CMK (cell line): ENCODE measurements at regions not wholly inside any gene's neighbourhood (a gene's known extent, or its start where the extent isn't known, plus 50 kb on each side); places are given as distances from the start of the nearest gene placed in this dataset.

Source experiments
- DNase-seq: peaks from one replicate; pipeline ENCODE4 v3.0.0-alpha.2; 2010; ENCODE audit warnings: low read depth

DNA sequence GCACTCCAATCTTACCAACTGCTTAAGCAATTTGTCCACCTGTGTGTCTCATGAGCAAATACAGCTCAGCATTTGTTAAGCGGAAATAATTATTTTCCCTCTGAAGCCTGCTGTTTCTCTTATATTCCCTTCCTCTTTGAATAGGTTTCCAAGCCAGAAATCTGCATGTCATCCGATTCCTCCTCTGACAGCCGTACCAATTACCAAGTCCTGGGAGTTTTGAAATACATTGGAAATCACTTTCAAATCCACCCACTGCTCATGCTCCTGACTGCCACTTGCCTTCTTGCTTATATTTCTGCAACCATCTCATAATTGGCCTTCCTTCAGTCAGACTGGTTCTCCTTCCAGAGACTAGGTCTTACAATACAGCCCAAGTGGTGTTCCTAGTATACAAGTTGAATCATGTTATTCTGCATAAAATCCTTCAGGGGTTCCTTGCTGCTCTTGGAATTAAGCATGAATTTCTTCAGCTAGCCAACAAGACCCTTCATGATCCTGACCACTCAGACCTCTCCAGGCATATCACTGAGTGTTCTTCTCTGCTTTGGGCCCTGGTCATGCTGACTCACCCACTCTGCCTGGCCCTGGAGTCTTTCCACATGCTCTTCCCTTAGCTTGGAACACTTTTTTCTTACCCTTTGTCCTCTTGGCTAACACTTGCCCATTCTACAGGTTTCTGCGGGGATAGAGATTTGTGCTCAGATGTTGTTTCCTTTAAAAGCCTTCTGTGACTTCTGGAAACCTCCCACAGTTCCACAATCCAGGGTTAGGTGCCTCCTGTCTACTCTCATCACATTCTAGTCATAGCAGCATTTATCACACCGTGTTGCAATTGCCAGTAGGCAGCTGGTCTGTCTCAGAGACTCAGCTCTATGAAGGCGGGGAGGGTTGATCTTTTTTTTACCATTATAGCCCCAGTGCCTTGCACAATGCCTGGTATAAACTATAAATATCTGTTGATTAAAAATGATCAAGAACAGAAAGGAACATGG lies 157.6 kb downstream of the ARL6IP6 start:
- DNase-seq = no peak

DNA sequence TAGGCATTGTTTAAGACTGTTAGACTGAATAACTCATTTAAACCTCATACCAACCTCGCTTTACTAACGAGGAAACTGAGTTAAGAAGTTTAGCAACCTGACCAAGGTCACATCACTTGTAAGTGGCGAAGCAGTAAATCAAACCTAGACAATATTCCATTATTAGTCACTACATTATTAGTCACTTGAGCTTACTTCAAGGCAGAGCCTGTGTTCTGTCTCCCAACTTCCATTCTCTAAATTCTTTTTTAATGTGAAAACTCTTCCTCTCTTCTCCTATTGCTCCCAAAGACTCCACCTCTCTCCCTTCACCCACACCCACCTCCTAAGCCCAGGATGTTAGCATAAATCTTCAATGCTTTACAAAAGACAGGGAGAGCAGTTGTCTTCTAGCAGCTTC lies 156.5 kb downstream of the ARL6IP6 start:
- no peak for DNase-seq

DNA sequence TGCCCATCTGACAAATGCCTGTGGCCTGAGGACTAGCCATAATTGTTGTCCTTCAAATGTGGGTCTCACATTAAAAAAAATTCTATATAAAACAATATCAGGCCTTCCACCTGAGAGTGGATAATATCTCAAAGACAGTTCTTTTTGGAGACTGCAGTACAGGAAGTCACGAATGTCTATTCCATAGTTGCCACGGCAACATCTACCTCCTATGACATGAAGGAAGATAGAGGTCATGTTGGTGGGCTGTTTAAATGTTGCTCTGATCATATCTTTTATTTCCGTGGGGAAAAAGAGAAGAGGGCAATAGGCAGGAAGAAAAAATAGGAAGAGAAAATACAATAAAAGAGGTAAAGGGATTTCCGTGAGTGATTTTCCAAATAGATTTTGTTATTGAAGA lies 151.8 kb downstream of the ARL6IP6 start:
- DNase-seq = no peak

DNA sequence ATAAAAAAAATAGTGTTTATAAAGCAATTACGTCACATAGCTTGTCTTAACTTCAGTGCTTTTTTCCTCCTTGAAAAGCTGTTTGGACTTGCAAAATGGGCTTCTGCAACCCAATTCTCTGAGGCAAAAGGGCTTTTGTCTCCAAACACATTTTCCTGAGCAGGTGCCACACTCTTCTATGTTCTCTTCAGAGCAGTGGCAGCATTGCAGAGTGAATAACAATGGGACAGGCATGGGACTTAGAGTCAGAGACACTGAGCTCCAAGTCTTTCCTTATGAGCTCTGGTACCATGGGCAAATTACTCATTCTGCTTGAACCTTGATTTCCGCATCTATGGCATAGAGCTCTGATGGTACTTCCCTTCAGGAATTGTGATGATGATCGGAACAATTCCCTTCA lies 149.0 kb downstream of the ARL6IP6 start:
- no peak for DNase-seq

DNA sequence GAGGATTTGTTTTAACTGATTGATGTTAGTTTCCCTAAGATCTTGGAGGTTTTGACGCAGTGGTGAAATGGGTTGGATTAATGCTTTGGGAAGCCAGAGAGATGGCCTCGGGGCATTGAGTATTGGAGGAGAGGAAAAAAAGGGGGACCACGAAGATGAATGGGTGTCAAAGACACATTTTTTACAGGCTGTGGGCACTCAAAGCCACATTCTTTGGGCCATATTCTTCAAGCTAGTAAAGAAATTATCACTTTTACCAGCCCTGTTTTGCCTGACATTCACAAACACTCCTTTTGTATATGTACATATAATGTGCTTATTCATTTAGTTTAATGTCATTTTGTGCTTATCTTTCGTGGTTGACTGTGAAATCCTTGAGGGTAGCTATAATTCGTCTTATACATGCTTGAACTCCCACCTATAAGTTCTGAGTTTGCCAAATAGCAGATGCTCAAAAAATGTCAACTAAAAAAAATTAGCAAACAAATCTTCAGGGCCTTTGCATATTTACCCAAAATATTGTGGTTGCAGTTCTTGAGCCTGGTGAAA lies 146.3 kb downstream of the ARL6IP6 start:
- no peak for DNase-seq

DNA sequence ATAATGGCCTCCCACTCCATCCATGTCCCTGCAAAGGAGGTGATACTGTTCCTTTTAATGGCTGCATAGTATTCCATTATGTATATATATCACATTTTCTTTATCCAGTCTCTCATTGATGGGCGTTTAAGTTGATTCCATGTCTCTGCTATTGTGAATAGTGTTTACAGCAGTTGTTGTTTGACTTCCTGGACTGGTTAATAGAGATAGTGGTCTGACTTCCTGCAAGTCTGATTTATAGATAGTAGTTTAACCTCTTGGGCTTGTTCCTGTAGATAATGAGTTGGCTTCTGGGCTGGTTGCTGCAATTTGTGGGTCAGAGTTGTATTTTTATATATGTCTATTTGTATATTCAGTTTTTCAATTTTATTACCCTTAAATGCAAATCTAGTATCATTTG lies 145.4 kb downstream of the ARL6IP6 start:
- DNase-seq = no peak

DNA sequence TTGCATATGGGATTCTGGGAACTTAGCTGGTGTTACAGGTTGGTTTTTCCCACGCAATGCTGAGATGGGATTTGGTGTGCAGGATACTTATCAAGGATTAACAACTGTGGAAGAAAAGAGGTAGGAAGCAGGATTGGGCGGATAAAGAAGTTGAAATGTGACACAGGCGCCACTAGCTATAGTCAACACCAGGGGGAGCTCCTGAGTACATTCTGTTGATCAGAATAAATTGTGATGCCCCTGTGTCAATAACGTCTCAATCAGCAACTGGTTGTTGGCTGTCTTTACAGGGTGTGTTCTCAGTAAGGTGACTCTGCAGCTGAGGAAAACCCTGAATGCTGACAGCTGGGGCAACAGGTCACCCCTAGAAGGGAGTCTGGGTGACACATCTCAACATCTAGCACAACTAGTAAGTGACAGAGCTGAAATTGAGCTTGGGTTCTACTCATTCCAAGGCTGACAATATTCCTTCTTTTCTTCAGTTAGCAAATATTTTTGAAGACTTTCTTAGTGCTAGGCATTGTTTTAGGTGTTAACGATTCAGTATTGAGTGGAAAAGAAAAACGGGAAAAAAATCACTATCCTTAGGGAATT lies 143.0 kb downstream of the ARL6IP6 start:
- DNase-seq = peak; percentile 8

DNA sequence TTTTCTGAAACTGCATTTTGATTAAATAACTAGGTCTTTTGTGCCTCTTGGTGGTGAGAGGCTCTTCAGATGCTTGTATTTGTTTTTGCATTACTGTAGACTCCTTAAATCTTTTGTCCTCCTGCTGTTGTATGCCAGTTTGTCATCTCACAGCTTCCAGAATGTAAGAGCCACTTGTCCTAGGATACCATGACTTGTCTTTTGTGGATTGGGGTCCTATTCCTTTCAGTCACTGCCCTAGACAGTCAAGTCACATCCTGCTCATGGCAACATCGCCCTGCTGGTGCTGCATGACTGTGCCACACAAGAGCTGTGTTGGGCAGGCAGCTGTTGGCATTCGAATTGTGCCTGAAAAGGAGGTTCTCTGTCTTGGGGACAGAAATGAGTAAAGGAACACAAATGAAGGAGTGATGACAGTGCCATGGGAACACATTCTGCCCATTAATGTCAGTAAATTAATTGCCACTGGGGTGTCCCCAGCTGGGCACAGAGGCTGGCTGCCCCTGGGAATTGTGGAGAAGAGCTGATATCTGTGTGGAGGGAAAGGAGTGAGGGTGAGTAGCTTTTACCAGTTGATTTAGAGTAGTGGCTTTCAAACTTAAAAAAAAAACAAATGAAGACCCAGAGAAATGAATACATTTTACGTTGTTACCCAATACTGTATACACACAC lies 140.3 kb downstream of the ARL6IP6 start:
- no peak for DNase-seq

DNA sequence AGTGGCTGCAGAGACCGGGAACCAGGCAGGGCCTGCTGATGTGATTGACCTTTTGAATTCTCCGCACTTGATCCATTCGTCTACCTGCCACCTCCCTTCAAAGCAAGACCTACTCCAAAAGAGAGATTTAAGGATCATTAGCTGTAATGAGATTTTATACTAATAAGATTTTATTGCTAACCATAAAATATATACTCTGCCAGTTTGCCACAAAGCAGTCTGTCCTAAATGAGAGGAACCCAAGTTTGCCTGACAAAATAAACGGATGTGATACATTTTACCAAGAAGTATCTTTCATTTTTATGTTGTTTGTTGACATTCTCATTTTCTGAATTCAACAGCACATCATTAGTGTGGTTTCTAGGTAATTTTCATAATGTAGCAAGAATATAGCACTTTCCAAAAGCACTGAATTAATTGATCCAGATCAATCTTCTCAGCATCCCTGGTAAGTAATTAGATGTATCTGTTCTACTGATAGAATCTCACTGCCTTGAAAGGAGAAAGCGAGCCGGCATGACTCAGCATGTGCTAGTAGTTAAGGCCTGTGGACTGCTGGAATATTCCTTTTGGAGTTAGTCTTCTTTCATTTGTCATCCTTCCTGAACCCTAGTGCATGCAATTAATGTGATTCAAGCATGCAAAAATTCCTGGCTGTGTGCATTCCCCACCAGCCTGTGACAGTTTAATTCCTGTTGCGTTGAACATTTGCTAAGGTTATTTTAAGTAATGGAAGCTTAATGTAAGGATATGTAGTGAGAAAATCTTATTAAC lies 128.5 kb downstream of the ARL6IP6 start:
- DNase-seq = no peak

DNA sequence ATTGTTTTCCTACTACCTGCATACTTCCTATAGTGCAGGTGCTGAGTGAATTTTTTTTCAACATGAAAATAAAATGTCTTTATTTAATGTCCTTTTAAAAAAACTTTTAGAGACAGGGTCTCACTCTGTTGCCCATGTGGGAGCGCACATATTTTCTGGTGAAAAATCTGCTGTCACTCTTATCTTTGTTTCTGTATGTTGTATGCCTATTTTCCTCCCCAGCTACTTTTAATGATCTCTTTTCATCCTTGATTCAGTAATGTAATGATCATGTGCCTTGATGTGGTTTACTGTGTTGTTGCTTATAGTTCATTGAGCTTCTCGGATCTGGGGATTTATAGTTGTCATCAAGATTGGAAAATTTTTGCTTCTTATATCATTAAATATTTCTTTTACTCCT lies 117.3 kb downstream of the ARL6IP6 start:
- DNase-seq = no peak

DNA sequence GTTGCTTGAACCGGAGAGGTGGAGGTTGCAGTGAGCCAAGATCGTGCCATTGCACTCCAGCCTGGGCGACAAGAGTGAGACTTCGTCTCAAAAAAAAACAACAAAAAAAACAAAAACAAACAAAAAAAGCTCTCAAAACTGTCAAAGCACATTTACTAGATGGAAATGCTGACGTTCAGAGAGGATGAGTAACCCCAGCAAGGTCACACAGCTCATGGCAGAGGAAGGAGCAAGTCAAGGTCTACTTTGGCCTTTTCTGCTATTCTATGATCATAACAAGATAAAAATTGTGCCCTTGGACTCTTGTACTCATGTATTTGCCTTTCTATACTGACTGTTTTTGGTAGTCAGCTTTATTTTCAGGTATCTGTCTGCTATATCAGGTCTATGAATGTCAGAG lies 109.5 kb downstream of the ARL6IP6 start:
- DNase-seq = no peak

DNA sequence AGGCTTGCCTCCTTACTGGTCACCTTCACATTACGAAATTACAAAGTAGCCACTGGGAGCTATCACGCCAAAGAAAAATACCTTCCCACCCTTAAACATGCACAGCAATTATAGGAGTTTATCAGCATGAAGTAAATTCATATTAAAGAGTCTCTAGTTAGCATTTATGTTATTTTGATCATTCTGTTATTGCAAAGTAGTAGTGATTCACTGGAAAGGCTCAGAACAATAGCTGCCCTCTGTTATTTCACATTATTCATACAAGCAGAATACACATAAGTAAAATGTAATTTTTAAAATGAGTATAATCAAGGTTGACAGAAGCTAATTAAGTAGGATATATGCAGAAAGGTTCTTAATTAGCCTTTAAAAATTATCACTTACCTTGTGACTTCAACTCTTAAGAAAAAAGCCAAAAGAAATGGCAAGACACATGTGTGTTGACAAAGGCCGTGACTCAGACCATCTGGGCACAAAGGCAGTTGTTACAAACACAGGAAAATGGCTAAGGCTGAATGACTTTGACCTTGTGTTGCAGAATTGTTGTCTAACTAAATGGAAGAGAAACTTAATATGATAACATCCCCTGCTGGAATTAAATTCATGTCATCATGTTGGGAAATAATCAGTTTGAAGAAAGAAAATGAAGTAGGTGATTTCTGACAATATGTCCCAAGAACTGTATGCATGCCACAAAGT lies 108.3 kb downstream of the ARL6IP6 start:
- no peak for DNase-seq

DNA sequence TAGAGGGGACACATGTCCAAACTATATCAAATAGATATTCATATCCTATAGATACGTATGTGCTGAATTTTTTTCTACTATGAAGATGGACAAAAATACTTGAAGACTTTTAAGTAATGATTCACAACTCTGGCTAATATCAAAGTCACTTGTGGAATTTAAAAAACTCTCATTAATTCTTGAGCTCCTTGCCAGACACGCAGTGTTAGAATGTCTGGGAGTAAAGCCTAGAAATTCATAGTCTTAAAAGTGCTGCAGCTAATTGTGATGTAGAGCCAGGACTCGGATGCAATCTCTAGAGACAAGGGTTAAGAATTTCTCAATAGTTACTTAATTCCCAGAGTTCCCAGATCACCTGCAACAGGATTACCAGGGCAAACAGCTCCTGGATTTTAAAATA lies 107.4 kb downstream of the ARL6IP6 start:
- no peak for DNase-seq

DNA sequence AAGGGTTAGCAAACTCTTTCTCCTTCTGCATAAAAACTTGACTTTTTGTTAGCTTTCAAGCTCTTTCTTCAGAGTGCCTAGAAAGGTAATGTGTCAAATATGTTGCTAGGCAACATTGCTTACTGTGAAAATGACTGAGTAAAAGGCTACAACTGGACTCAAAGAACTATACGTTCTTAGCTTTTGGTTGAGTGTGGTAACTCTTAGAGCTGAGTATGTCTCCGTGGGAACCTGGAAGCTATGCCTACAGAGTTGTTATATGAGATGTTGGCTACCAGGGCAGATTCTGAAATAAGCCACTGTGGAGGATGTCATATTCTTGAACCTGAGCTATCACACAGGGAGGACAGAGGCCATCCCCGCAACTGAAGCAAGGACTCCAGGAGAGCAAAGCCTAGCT lies 105.5 kb downstream of the ARL6IP6 start:
- no peak for DNase-seq

DNA sequence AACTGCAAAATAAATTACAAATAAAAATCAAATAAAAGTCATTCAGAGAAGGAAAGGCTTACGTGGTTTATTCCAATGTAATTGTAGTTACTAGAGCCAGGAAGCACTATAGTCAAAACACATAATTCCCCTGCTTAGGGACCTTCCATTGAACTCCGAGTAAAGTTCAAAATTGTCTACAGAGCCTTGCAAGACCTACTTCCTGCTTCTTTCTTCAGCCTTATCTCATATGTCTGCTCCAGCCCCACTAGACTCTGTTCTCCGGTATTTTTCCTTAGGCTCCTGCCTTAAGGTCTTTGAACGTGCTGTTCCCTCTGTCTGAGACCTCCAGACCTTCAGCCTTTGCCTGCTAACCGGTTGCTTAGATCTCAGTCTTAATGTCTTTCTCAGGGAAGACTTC lies 104.3 kb downstream of the ARL6IP6 start:
- DNase-seq = no peak

DNA sequence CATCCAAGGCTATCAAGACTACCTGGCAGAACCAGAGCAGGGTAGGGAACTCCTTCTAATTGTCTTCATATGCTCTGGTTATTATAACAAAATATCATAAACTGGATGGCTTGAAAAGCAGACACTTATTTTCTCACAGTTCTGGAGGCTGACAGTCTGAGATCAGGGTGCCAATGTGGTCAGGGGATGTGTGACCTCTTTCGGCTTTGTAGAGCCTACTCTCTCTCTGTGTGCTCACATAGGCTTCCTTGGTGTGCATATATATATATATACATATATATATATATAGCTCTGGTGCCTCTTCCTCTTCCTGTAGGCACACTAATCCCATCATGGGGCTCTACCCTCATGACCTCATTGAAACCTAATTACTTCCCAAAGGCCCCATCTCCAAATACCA lies 101.6 kb downstream of the ARL6IP6 start:
- DNase-seq = no peak

DNA sequence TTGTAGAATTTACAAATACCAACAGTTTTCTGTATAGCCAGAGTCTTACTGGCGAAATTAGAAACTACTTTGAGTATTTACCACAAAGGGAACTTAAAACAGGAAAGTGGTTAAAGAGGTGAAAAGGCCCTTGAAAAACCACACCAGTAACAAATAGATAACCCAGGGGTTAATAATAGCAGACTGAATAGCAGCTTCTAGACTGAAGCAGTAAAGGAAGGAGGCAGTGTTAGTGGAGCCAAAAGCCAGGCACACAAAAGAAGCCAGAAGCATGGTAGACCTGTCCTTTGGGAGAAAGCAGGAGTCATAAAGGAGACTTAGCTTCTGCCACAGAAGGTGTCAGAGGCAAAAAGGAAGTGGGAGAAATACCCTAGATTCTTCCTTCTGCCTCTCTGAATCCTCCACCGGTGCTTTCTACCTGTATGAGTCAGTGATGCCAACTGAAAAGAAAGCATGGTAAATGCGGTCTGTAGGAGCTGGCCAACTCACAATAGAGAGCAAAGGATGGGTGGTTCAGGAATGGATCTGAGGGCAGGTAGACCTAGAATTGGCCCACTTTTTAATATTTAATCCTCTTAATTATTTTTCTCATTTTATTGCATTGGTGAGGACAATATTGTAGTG lies 97.3 kb downstream of the ARL6IP6 start:
- no peak for DNase-seq

DNA sequence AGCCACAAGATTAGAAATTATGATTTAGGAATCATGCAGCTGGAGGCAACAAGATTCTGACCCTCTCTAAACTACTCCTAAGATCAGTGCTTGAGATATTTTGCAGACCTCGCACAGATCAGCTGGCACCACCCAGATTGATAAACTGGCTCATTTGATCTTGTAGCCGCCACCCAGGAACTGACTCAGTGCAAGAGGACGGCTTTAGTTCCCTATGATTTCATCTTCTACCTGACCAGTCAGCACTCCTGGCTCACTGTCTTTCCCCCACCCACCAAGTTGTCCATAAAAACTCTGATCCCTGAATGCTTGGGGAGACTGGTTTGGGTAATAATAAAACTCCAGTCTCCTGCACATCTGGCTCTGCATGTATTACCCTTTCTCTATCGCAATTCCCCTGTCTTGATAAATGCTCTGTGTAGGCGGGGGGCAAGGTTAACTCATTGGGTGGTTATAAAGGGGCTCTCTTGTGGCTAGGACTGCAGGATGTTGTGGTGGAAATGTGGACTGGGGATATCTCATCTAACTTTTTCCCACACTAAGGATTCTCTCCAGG lies 96.1 kb downstream of the ARL6IP6 start:
- DNase-seq = no peak

DNA sequence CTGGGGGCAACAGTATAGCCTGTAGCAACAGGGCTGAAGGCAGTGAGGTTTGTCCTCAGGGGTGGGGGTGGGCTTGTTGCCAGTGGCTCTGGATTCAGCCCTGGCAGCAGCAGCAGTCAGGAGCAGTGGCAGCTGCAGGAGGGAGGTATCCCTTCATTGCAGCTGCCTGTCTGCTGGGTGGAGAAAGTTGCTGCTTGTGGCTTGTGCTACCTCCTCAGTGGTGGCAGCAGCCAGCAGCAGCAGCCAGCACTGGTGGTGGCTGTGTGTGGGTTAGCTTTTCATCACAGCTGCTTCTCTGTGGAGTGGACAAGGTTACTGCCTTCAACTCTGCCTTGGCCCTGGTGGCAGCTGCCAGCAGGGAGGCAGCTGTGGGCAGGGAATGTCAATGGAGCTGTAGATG lies 94.9 kb downstream of the ARL6IP6 start:
- DNase-seq = no peak
